Transverse colon (tissue), 4 donors: ENCODE measurements at regions not wholly inside any gene's neighbourhood (a gene's known extent, or its start where the extent isn't known, plus 50 kb on each side); places are given as distances from the start of the nearest gene placed in this dataset.

Experiments used
- DNase-seq: peaks from one replicate; pipeline ENCODE4 v3.0.0-alpha.2; 2019
- H3K27ac ChIP-seq, 4 donors: fragments of 200-600 bp; sonication (generic); 2 replicates each; pipeline ENCODE4 v1.5.1; 2016 to 2018; ENCODE audit warnings: inconsistent platforms in 4 of 4
- H3K27me3 ChIP-seq: fragments of 200-600 bp; sonication (generic); 2 replicates; pipeline ENCODE4 v1.5.1; 2017; ENCODE audit warnings: inconsistent platforms
- H3K36me3 ChIP-seq, 4 donors: fragments of 200-600 bp; sonication (generic); 2 replicates each; pipeline ENCODE4 v1.5.1; 2017 to 2019; ENCODE audit warnings: inconsistent platforms in 4 of 4
- H3K4me1 ChIP-seq, 4 donors: fragments of 200-600 bp; sonication (generic); 2 replicates each; pipeline ENCODE4 v1.5.1; 2017 to 2020; ENCODE audit warnings: inconsistent platforms in 4 of 4
- H3K4me3 ChIP-seq, 4 donors: fragments of 200-600 bp; sonication (generic); 1 replicate in 1 of 4; 2 replicates in 3 of 4; pipeline versions ENCODE4 v1.5.1 to v1.6.1; 2017 to 2019; ENCODE audit warnings: inconsistent platforms in 4 of 4
- H3K9me3 ChIP-seq, 2 donors: fragments of 200-600 bp; sonication (generic); 2 replicates each; pipeline ENCODE4 v1.5.1; 2017 to 2019; ENCODE audit warnings: inconsistent platforms in 2 of 2
- EP300 ChIP-seq: sonication (generic); formaldehyde crosslinking; IDR thresholded peaks from one replicate; pipeline ENCODE4 v1.6.1; 2017; ENCODE audit warnings: antibody characterized with exemption, low read depth
- POLR2A ChIP-seq: fragments of 450-650 bp; IDR thresholded peaks from one replicate; pipeline ENCODE4 v1.6.1; 2016; ENCODE audit warnings: antibody characterized with exemption, mild to moderate bottlenecking, moderate library complexity
- POLR2AphosphoS5 ChIP-seq, 3 donors: sonication (generic); formaldehyde crosslinking; IDR thresholded peaks; one replicate each; pipeline ENCODE4 v1.6.1; 2016; ENCODE audit warnings: antibody characterized with exemption in 3 of 3
- WGBS, 2 donors: methylation state at CpG; one replicate each; pipeline ENCODE4 v1.1.5; 2018; ENCODE audit warnings: low coverage in 1 of 2; 5-methylcytosine and 5-hydroxymethylcytosine counted together
- in situ Hi-C, 4 donors: fragments of 200-750 bp; cut with MboI; loops; one replicate each; pipeline versions ENCODE4 v1.15.0 to v1.15.1; 2017; ENCODE audit warnings: low sequenced_read_pairs in 3 of 4, low pct_ligation_motif_present in 1 of 4, low pct_unique_long_range_greater_than_20kb in 1 of 4
- intact Hi-C: fragments of 100-400 bp; cut with DNase I; formaldehyde crosslinking; loops from one replicate; pipeline ENCODE4 v1.15.1; 2023; ENCODE audit warnings: low total_unique reads
- TF ChIP-seq, protein P1 (sequence below), 5 experiments: fragments of 200-600 bp in 3 of 5; fragments of 450-650 bp in 2 of 5; sonication (generic) in 3 of 5; IDR thresholded peaks; 1 replicate in 2 of 5; 2 replicates in 3 of 5; pipeline ENCODE4 v1.5.1; 2016 to 2017; ENCODE audit warnings: antibody characterized with exemption in 5 of 5, inconsistent platforms in 3 of 5, mild to moderate bottlenecking in 2 of 5, moderate library complexity in 1 of 5

DNA sequence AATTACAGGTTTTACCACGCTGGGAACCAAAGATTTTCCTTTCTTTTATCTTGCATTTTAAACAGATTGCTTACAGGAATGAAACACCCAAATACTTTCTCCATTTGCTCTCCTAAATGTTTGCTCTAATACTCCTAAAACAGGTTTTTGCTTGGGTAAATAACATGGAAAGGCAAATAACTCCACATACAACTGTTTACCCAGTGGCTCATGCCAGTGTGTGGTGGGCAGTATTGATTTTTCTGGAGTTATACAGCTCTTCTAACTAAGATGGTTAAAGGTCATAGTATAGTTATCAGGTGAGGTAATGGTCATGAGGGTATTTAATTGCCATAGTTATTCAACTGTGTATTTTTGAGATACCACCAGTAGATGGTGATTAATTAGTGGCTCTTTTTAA, 61.2 kb upstream of the RAB27B start:
- Histone ChIP-seq H3K4me1 (peaks cover 0 to 7% (median 2%) of the 10 kb centered on the region in 4 donors), H3K9me3 (no peaks in the 10 kb centered on the region), H3K4me3 (no peak overlapping the region), H3K36me3 (no peaks in the 10 kb centered on the region), H3K27me3 (no peaks in the 10 kb centered on the region), H3K27ac (no peak overlapping the region)
- WGBS, 2 donors, result 46 to 100% methylated on average over 1 of the region's 1 CpG
- in situ Hi-C loops (no loop called here), intact Hi-C loops (no loop called here)
- TF ChIP-seq POLR2AphosphoS5 (IDR thresholded peaks at IDR 0.05) (no peak), POLR2A (no peak), EP300 (no peak)
- TF ChIP-seq, protein P1, sequence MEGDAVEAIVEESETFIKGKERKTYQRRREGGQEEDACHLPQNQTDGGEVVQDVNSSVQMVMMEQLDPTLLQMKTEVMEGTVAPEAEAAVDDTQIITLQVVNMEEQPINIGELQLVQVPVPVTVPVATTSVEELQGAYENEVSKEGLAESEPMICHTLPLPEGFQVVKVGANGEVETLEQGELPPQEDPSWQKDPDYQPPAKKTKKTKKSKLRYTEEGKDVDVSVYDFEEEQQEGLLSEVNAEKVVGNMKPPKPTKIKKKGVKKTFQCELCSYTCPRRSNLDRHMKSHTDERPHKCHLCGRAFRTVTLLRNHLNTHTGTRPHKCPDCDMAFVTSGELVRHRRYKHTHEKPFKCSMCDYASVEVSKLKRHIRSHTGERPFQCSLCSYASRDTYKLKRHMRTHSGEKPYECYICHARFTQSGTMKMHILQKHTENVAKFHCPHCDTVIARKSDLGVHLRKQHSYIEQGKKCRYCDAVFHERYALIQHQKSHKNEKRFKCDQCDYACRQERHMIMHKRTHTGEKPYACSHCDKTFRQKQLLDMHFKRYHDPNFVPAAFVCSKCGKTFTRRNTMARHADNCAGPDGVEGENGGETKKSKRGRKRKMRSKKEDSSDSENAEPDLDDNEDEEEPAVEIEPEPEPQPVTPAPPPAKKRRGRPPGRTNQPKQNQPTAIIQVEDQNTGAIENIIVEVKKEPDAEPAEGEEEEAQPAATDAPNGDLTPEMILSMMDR (IDR thresholded peaks at IDR 0.05), result no peak
- DNase-seq, result no peak

DNA sequence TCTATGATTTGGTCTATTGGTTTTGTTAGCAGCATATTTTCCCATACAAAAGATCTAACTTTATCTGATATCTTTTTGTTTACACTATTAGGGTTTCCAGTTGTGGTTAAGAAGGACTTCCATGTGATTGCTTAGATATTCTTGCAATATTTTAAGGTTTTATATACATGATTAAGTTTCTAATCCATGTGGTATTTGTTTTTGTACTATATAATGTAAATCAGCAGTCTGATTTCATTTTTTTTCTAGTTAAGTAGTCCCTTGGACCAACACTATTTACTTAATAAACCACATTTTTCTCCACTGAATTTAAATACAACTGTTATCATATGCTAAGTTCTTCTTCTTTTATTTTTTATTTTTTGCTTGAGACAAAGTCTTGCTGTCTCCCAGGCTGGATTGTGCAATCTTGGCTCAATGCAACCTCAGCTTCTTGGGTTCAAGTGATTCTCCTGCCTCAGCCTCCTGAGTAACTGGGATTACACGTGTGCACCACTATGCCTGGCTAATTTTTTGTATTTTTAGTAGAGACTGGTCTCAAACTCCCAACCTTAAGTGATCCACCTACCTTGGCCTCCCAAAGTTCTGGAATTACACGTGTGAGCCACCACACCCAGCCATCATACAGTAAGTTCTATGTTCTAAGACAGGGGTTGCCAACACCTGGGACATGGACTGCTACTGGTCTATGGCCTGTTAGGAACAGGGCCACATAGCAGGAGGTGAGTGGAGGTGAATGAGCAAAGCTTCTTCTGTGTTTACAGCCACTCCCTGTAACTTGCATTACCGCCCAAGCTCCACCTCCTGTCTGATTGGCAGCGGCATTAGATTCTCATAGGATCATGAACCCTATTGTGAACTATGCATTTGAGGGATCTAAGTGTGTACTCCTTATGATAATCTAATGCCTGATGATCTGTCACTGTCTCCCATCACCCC, 58.5 kb upstream of the RAB27B start:
- DNase-seq, result no peak
- Histone ChIP-seq H3K27ac (no peak overlapping the region), H3K9me3 (no peaks in the 10 kb centered on the region), H3K4me3 (no peak overlapping the region), H3K4me1 (peaks cover 0 to 16% (median 2%) of the 10 kb centered on the region in 4 donors), H3K36me3 (no peaks in the 10 kb centered on the region), H3K27me3 (no peaks in the 10 kb centered on the region)
- WGBS, 2 donors, result 77% methylated on average over 4 of the region's 4 CpGs; no CpG with 5 or more reads in 1 of the 2 donors
- TF ChIP-seq POLR2A (no peak), EP300 (no peak), POLR2AphosphoS5 (IDR thresholded peaks at IDR 0.05) (no peak)
- TF ChIP-seq, protein P1 (IDR thresholded peaks at IDR 0.05), result no peak
- in situ Hi-C loops (no loop called here), intact Hi-C loops (no loop called here)

DNA sequence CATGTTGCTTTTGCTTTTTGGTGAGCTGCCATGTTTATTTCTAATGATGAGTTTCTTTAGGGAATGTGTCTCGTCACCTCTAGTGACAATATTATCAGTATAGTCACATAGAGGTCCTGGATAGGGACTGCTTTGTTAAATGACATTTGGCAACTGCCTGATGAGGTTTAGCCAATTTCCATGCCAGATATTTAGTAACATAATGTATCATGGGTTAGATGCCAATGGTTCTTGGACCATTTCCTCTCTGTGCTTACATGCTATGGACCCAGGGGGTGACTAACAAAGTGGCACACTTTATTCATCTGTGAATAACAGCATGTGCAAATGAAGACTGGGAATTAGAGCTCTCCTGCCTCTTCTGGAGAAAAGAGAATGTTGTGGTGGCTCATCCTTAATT, 56.2 kb upstream of the RAB27B start:
- Histone ChIP-seq H3K4me1 (peaks cover 0 to 19% (median 2%) of the 10 kb centered on the region in 4 donors), H3K4me3 (no peak overlapping the region), H3K27ac (no peak overlapping the region), H3K9me3 (no peaks in the 10 kb centered on the region), H3K27me3 (no peaks in the 10 kb centered on the region), H3K36me3 (no peaks in the 10 kb centered on the region)
- in situ Hi-C loops, result no loop called here
- 81 to 100% methylated on average over 1 of the region's 1 CpG for WGBS, 2 donors
- DNase-seq, result no peak
- intact Hi-C loops, result no loop called here
- TF ChIP-seq POLR2AphosphoS5 (IDR thresholded peaks at IDR 0.05), result no peak
- TF ChIP-seq POLR2A, result no peak
- TF ChIP-seq EP300, result no peak
- TF ChIP-seq, protein P1 (IDR thresholded peaks at IDR 0.05), result no peak

DNA sequence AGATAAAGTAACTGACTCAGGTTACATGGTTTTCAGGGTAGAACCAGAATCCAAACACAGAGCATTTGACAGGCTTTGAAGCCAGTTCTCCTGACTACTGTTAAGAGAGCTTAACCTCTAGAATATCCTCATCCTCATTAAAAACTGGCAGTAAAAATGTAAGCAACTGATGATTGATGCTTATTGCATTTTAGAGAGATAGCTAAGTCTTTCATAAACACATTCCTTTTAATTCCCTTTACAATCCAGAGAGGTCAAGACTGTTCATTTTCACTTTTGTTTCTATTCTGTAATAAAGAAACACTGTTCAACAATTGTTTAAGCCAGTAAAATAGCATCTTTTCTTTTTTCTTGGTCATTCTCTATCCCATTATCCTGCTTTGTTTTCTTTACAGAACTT, 53.9 kb upstream of the RAB27B start:
- no peaks in the 10 kb centered on the region for H3K27me3 ChIP-seq
- TF ChIP-seq POLR2AphosphoS5 (IDR thresholded peaks at IDR 0.05) (no peak), POLR2A (no peak), EP300 (no peak)
- TF ChIP-seq, protein P1 (IDR thresholded peaks at IDR 0.05), result no peak
- H3K4me1 ChIP-seq, result peaks cover 0 to 31% (median 3%) of the 10 kb centered on the region in 4 donors
- no peak overlapping the region for H3K4me3 ChIP-seq
- intact Hi-C loops (no loop called here), in situ Hi-C loops (no loop called here)
- no peak for DNase-seq
- H3K27ac ChIP-seq, result peak overlapping the region in 3 of 4 donors; percentile 15 to 36 (median 23)
- no peaks in the 10 kb centered on the region for H3K9me3 ChIP-seq
- no peaks in the 10 kb centered on the region for H3K36me3 ChIP-seq
